ENCODE measurements at regions not wholly inside any gene's neighbourhood (a gene's known extent, or its start where the extent isn't known, plus 50 kb on each side); places are given as distances from the start of the nearest gene placed in this dataset.

- H3K14ac ChIP-seq (ENCODE audit: insufficient read length) = no peak overlapping the region
- no peak overlapping the region for H3K4me2 ChIP-seq (ENCODE audit: insufficient read depth in 1 of 2, low read depth in 2 of 2, low read length in 2 of 2)
- no peak overlapping the region for H2AK5ac ChIP-seq (ENCODE audit: low read depth, low read length)
- DNase-seq (ENCODE audit: low read depth in 1 of 2, low spot score in 2 of 2) = no peak
- H3K79me2 ChIP-seq (ENCODE audit: control insufficient read depth in 1 of 2, insufficient read depth in 2 of 2, low read length in 2 of 2) = no peaks in the 10 kb centered on the region
- no peak overlapping the region for H4K8ac ChIP-seq (ENCODE audit: extremely low read depth, insufficient read depth, low read length)
- WGBS, 2 experiments (ENCODE audit: extremely low coverage in 1 of 2, insufficient coverage in 1 of 2, insufficient read length in 1 of 2, insufficient replicate concordance in 2 of 2, low coverage in 1 of 2, low lambda C conversion rate in 2 of 2, missing lambda C conversion rate in 1 of 2) = 93% methylated on average over 3 of the region's 3 CpGs; no CpG with 5 or more reads in 1 of the 2 experiments
- no peak overlapping the region for H3K27ac ChIP-seq (ENCODE audit: low read depth, low read length)
- ChIA-PET CTCF (ENCODE audit: partially characterized antibody) (no interaction called here), POLR2A (ENCODE audit: partially characterized antibody) (no interaction called here)
- H3K27me3 ChIP-seq (replicated peaks in 1 of 4; ENCODE audit: control insufficient read depth in 3 of 4, extremely low read depth in 1 of 4, insufficient read depth in 3 of 4, low read length in 3 of 4) = no peaks in the 10 kb centered on the region
- no peak overlapping the region for H2BK120ac ChIP-seq (replicated peaks; ENCODE audit: low read depth, low read length)
- no peak overlapping the region for H3K4me3 ChIP-seq (ENCODE audit: extremely low read depth in 1 of 4, insufficient read depth in 2 of 4, low read depth in 3 of 4, low read length in 4 of 4)
- no peaks in the 10 kb centered on the region for H3K23me2 ChIP-seq (ENCODE audit: low read depth, low read length)
- H2BK5ac ChIP-seq (ENCODE audit: low read depth, low read length) = no peak overlapping the region
- no peak overlapping the region for H2BK12ac ChIP-seq (ENCODE audit: low read depth, low read length)
- no peak overlapping the region for H2AFZ ChIP-seq (ENCODE audit: low read length)
- no peaks in the 10 kb centered on the region for H3K79me1 ChIP-seq (ENCODE audit: low read depth, low read length)
- H3K9me3 ChIP-seq (ENCODE audit: insufficient read depth in 2 of 2, low read depth in 1 of 2, low read length in 1 of 2) = no peaks in the 10 kb centered on the region
- H4K91ac ChIP-seq (replicated peaks; ENCODE audit: insufficient read length, low read length) = no peak overlapping the region
- H3K4ac ChIP-seq (replicated peaks; ENCODE audit: insufficient read length, low read depth, low read length) = no peak overlapping the region
- H3K23ac ChIP-seq (ENCODE audit: insufficient read length) = no peak overlapping the region
- H3K9ac ChIP-seq (replicated peaks in 1 of 4; ENCODE audit: extremely low read depth in 1 of 4, low read depth in 3 of 4, low read length in 3 of 4) = no peak overlapping the region
- no peak overlapping the region for H3K56ac ChIP-seq (replicated peaks; ENCODE audit: insufficient read length, low read depth, low read length)
- H4K20me1 ChIP-seq (replicated peaks in 1 of 2; ENCODE audit: control insufficient read depth in 1 of 2, insufficient read depth in 2 of 2, low read length in 2 of 2) = no peaks in the 10 kb centered on the region
- no peak overlapping the region for H4K5ac ChIP-seq (ENCODE audit: insufficient read length, low read depth, low read length)
- TF ChIP-seq NANOG (IDR thresholded peaks at IDR 0.05; ENCODE audit: insufficient read depth, low read depth, low read length, poor library complexity, severe bottlenecking) (no peak), TAF7 (optimal IDR thresholded peaks at IDR 0.05; ENCODE audit: borderline replicate concordance, low read depth, low read length) (no peak), GABPA (IDR thresholded peaks at IDR 0.05; ENCODE audit: borderline replicate concordance, insufficient read depth, low read length) (no peak), GTF2F1 (IDR thresholded peaks at IDR 0.05; ENCODE audit: borderline replicate concordance, low read depth, low read length) (no peak)
- H2BK20ac ChIP-seq (ENCODE audit: low read length) = no peak overlapping the region
- no peaks in the 10 kb centered on the region for H3K36me3 ChIP-seq (ENCODE audit: control insufficient read depth in 2 of 4, insufficient read depth in 4 of 4, low read length in 3 of 4)
- no peak for FAIRE-seq
- H3K18ac ChIP-seq (ENCODE audit: extremely low read depth, low read length) = no peak overlapping the region
- H2BK15ac ChIP-seq (ENCODE audit: low read length) = no peak overlapping the region
- H3K4me1 ChIP-seq (replicated peaks in 1 of 4; ENCODE audit: control insufficient read depth in 3 of 4, insufficient read depth in 4 of 4, low read length in 3 of 4) = peaks cover 0 to 3% (median 1%) of the 10 kb centered on the region in 4 experiments; a peak in 2 of 7 replicates
Observed at GRCh38 chr15:95872366-95872771, 458.1 kb upstream of the NR2F2 start.

Data from H1 (cell line).